ENCODE measurements at regions not wholly inside any gene's neighbourhood (a gene's known extent, or its start where the extent isn't known, plus 50 kb on each side); places are given as distances from the start of the nearest gene placed in this dataset.

GRCh38 chr10:3494131-3494837, 290.7 kb downstream of the KLF6 start:
- WGBS = 87% methylated on average over 22 of the region's 22 CpGs
- Histone ChIP-seq H3K36me3 (no peaks in the 10 kb centered on the region), H3K4me1 (no peaks in the 10 kb centered on the region), H3K27ac (no peak overlapping the region), H3K27me3 (no peaks in the 10 kb centered on the region), H3K9me3 (no peaks in the 10 kb centered on the region), H3K4me3 (no peak overlapping the region)
- TF ChIP-seq EP300 (IDR thresholded peaks at IDR 0.05) (no peak), POLR2A (IDR thresholded peaks at IDR 0.05) (no peak), POLR2AphosphoS5 (IDR thresholded peaks at IDR 0.05) (no peak), CTCF (IDR thresholded peaks at IDR 0.05) (no peak)
- no peak for DNase-seq (ENCODE audit: low spot score in 2 of 2)

- no peaks in the 10 kb centered on the region for H3K4me1 ChIP-seq
- WGBS = 95% methylated on average over 1 of the region's 1 CpG
- no peak for DNase-seq (ENCODE audit: low spot score in 2 of 2)
- H3K36me3 ChIP-seq = no peaks in the 10 kb centered on the region
- H3K4me3 ChIP-seq = no peak overlapping the region
- no peak overlapping the region for H3K27ac ChIP-seq
- H3K27me3 ChIP-seq = no peaks in the 10 kb centered on the region
- H3K9me3 ChIP-seq = no peaks in the 10 kb centered on the region
- TF ChIP-seq POLR2AphosphoS5 (IDR thresholded peaks at IDR 0.05) = no peak
- TF ChIP-seq EP300 (IDR thresholded peaks at IDR 0.05) = no peak
- no peak for TF ChIP-seq POLR2A (IDR thresholded peaks at IDR 0.05)
- TF ChIP-seq CTCF (IDR thresholded peaks at IDR 0.05) = no peak
Observed at GRCh38 chr10:3493621-3494020, 291.4 kb downstream of the KLF6 start.

- Histone ChIP-seq H3K27me3 (no peaks in the 10 kb centered on the region), H3K9me3 (no peaks in the 10 kb centered on the region), H3K27ac (no peak overlapping the region), H3K4me1 (peaks cover 4% of the 10 kb centered on the region), H3K36me3 (no peaks in the 10 kb centered on the region), H3K4me3 (no peak overlapping the region)
- no peak for DNase-seq (ENCODE audit: low spot score in 2 of 2)
- 77% methylated on average over 4 of the region's 4 CpGs for WGBS
- no peak for TF ChIP-seq CTCF (IDR thresholded peaks at IDR 0.05)
- TF ChIP-seq POLR2A (IDR thresholded peaks at IDR 0.05) = no peak
- no peak for TF ChIP-seq POLR2AphosphoS5 (IDR thresholded peaks at IDR 0.05)
- no peak for TF ChIP-seq EP300 (IDR thresholded peaks at IDR 0.05)
Observed at GRCh38 chr10:3491571-3491970, 293.4 kb downstream of the KLF6 start.

- peaks cover 46% of the 10 kb centered on the region for H3K4me1 ChIP-seq
- TF ChIP-seq POLR2A (IDR thresholded peaks at IDR 0.05) (no peak), EP300 (IDR thresholded peaks at IDR 0.05) (no peak), CTCF (IDR thresholded peaks at IDR 0.05) (no peak), POLR2AphosphoS5 (IDR thresholded peaks at IDR 0.05) (no peak)
- no peak overlapping the region for H3K4me3 ChIP-seq
- no peaks in the 10 kb centered on the region for H3K9me3 ChIP-seq
- no peaks in the 10 kb centered on the region for H3K27me3 ChIP-seq
- H3K36me3 ChIP-seq = no peaks in the 10 kb centered on the region
- no peak for DNase-seq (ENCODE audit: low spot score in 2 of 2)
- 73% methylated on average over 4 of the region's 4 CpGs for WGBS
- H3K27ac ChIP-seq = no peak overlapping the region
Observed at GRCh38 chr10:3487228-3487627, 297.8 kb downstream of the KLF6 start.

- Histone ChIP-seq H3K9me3 (no peaks in the 10 kb centered on the region), H3K36me3 (no peaks in the 10 kb centered on the region), H3K4me1 (peaks cover 52% of the 10 kb centered on the region), H3K27me3 (no peaks in the 10 kb centered on the region), H3K27ac (peak overlapping the region; percentile 19), H3K4me3 (no peak overlapping the region)
- TF ChIP-seq CTCF (IDR thresholded peaks at IDR 0.05) (peak in 1 of 2 donors; percentile 20), POLR2A (IDR thresholded peaks at IDR 0.05) (no peak), POLR2AphosphoS5 (IDR thresholded peaks at IDR 0.05) (peak in 1 of 3 donors; percentile 40), EP300 (IDR thresholded peaks at IDR 0.05) (no peak)
- DNase-seq (ENCODE audit: low spot score in 2 of 2) = peak in 1 of 2 donors; percentile 86
- 44% methylated on average over 10 of the region's 12 CpGs for WGBS
Observed at GRCh38 chr10:3486346-3487065, 298.5 kb downstream of the KLF6 start.

Data from suprapubic skin (tissue), 4 donors.